EL (cell line): ENCODE measurements at regions not wholly inside any gene's neighbourhood (a gene's known extent, or its start where the extent isn't known, plus 50 kb on each side); places are given as distances from the start of the nearest gene placed in this dataset.

ENCODE experiments used
- DNase-seq: peaks from one replicate; pipeline ENCODE4 v3.0.0-alpha.2; 2016

DNA sequence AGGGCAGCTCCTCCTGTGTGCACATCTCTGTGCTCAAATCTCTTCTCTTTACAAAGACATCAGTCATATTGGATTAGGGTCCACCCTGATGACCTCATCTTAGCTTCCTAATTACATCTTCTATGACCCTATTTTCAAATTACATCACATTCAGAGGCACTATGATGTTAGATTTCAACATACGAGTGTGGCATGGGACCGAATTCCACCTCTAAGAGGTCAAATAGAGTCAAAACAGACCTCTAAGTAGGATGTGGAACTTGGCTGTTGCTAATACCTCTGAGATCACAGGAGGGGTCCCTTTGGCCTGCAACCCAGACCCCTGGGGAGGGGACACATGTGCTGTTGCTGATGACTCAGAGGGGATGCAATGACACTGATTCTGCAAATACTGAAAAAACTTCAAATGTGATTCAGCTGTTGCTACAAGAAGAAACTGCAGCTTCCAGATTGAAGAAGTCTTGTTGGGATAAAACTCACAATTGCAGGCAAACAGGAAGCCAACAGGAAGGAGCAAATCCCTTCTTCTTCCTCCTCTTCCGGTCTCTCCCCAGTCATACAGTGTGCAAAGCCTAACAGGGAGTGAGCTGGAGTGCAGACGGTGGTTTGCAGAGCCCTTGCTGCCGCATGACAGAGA lies 216.2 kb downstream of the MYLK4 start:
- no peak for DNase-seq

DNA sequence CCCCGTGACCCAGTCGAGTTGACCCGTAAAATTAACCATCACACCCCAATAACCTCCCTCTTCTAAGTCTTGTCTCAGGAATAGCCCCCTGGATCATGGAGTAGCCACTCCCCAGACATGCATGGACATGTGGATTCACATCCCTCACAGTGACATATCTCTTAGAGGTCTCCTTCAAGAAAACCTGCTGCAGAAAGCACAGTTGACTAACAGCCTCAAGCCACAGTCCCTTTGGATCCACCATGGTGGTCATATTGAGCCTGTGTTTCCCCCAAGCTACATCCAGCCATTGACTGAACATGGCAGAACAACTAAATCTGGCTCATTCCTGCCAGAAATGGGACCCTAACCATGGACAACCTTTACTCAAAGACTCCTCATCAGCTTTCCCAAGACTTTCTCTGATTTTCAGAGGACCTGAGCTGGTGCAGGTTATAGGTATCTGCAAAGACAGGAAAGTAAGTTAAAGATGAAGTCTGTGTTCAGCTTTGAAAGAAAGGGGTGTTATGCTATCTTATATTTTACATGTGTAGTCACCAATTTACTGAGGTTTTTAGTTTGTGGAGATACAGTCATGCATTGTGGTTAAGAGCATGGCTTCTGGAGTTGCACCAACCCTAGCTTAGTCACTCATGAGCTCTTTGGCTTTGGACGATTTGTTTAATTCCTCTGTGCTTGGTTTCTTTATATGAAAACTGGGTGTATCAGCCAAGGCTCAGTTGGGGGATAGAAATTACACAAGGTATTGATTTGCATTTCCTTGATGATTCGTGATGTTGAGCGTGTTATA lies 219.1 kb downstream of the MYLK4 start:
- peak; percentile 78 for DNase-seq

DNA sequence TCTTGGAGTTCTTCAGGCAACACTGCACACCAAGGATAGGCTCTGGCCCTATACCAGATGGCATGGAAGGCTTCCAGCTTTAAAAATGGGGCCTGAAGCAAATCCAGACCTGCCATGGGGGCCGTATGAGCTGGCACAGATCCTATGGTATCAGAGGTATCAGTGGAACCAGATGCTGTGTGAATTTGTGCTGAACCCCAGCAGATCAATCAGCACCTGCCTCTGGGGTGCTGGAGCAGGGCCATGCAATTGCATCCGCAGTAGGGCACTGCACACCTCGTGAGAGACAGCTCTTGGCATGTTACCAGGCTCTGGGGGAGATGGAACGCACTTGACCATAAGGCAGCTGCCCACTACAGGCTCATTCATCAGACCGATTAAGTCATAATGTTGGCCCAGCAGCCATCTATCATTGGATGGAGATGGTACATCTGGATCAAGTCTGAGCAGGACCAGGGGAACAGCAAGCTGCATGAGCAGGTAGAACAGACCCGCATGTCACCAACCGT lies 221.5 kb downstream of the MYLK4 start:
- DNase-seq, result no peak

DNA sequence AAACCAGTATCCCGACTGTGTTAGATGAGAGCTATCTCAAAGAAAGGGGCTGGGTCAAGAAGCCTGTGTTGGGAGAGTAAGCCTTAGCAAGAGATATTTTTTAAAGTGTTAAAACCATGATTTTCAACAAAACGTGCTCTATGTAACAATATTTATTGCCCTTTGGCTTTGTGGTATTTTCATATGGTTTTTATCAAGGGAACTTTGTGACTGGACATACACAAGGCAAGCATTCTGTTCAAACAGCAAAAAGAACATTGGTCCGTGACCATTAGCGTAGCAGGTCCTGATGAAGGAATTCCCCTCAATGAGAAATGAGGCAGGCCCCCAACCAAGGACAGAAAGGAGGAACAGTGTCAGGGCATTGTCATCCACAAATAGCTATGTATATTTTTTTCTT lies 222.6 kb downstream of the MYLK4 start:
- DNase-seq, result no peak

DNA sequence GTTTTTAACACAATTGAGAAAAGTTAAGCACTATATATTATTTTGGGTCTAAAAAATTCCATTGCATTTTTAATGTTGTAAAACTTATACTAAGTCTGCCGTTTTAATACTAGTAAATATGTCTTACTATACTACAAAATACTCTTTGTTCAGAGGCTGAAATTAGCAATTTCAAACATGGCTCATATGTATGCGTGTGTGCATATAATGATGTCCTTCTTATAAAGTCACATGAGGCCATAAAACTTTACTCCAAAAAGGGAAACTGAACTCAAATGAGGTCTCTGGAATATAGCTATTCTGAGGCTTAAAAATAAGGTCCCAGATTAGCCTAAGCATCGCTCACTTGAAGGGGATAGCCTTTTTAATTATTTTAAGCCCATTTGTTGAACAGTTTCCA lies 224.0 kb downstream of the MYLK4 start:
- no peak for DNase-seq

DNA sequence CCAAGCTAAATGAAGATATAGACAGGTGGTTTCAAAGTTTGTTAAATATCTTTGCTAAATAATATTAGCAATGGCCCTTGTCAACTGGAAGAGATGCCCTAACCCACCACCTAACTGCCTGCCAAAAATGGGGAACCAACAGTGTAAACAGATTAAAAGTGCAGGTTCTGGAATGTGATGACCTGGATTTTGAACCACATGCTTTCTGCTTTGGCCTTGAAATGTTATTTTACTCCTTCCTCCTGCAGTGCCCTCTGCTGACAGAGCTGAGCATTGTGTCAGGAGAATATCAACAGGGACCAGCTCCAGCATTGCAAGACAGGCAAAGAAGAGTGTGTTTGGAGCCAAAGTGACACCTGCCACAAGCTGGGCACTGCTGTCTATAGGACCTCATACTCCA lies 226.6 kb downstream of the MYLK4 start:
- DNase-seq, result no peak

DNA sequence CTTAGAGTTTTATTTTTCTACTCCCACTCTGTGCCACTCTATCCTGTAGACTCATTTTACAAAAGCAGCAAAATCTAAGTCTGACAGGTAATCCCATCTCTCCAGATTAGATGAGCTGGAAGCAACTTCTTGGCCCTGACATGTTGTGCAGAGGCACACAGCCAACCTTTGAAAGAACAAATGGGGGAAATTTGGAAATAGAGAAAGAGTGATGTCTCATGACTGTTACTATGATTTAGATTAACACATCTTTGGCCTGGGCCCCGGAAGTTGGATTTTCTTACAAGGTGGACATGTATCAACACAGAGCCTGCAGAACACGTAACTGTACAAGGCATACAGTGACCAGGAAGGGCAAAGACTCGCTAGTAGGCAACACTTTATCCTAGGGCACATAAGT lies 227.7 kb downstream of the MYLK4 start:
- no peak for DNase-seq

DNA sequence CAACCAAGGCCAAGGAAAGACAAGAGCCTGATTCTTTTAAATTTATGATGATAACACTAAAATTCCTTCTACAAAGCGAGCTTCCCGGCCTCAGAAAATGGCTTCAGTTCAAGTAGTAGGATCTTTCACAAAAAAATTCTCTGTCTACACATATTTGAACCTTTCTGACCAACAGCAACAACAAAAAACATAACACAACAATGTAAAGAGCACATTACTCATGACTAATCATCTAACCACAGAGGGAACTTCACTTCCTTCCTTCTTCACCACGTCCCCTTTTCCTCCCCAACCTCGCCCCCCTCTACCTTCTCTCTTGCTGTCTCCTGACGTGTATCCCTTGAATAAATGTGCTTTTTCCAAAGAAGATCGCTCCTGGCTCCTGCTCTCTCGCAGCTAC lies 228.2 kb downstream of the MYLK4 start:
- DNase-seq, result peak; percentile 61

DNA sequence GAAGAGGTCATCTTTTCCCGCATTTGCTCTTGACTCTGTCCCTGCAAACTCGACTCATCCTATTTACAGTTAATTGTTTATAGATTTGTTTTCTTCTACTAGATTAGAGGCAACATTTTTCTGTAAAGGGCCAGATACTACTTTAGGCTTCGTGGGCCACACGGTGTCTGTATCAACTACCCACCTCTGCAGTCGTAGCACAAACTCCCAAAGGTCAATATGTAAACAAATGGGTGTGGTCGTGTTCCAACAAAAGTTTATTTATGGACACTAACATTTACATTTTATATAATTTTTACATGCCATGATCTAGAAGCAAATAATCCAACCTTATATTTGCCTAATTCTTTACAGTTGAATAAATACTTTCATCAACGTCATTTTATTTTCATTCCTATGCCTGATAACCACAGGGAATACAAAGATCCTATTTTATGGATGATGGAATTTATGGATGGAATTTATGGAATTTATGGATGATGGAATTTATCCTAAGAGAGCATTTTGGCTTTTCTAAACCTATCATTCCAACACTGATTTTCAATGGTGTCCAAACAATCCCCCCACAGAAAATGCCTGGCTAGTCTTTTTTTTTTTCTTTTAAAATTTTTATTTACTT lies 232.8 kb downstream of the MYLK4 start:
- no peak for DNase-seq

DNA sequence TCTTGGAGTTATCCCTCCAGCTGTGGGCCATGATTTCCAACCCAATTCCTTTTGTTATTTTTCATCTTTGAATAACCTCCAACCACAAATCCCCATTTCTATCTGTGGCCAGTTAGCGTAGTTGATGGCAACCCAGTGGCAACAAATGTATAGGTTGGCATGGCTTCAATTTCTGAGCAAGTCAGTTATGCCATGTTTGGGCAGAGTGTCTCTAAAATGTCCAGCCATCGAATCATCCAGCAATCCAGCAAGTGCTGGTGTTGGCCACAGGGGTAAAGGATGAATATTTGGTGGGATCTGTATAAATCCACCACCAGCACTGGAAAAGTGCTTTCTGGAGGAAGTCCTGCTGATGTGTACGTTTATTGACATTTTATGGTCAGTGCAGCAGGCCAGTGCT lies 233.3 kb downstream of the MYLK4 start:
- DNase-seq, result no peak

DNA sequence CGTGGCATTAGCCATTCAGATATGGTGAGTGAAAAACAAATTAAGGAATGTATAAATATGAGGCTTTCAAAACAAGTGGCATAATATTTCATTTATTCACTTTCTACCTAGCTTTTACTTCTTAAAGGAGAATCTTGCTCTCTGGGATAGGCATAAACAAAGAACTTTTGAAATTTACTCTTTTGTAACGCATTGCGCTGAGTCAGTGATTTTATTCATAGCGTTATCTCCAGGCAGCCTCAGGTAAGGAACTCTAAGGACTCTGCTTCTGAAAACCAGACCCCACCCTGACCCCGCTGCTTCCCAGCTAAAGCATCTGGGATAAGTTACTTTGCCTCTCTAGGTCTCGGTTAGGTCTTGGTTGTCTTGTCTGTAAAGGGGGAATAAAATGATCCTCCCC lies 234.7 kb downstream of the MYLK4 start:
- DNase-seq, result no peak

DNA sequence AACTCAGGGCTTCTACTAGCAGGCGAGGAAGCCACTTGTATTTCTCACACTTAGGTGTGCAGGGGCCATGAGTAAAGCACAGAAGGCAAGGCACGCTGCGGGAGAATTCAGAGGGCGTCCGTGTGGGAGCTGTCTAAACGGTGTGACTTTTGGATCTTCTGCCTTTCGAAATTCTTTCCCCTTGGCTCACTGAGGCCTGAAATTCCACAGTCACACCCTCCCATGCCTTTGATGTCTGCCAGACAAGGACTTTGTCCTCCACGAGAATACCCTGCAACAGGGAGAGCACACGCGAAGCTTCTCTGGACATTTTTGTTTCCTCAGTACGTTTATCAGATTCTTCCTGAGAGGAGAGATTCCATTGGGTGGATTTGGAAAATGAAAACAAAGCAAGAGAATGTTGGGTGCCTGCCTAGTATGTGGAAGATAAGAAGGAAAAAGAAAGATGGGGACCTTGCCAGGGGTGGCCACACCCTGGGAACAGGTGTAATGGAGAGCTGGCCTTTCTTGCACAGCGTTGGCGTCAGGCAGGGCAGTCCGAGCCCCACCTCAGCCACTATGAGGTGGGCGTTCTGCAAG lies 235.7 kb downstream of the MYLK4 start:
- DNase-seq, result no peak

DNA sequence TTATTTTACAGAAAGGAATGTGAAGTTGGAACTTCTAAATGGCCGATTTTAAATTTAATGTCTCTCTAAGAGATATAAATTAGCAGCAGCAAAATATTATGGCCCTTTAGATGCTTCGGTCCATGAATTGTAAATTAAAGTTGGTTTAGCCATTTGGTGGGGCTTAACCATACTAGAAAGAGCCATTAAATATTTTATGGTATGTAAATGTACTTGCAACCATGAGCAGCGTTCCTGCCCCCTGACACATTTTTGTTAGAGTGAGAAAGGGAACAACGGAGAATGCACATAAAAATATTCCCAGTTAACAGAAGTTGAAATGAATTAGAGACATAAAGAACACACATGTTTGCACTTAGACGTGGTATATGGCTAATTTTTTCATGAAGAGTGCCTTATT lies 237.9 kb downstream of the MYLK4 start:
- DNase-seq, result no peak

DNA sequence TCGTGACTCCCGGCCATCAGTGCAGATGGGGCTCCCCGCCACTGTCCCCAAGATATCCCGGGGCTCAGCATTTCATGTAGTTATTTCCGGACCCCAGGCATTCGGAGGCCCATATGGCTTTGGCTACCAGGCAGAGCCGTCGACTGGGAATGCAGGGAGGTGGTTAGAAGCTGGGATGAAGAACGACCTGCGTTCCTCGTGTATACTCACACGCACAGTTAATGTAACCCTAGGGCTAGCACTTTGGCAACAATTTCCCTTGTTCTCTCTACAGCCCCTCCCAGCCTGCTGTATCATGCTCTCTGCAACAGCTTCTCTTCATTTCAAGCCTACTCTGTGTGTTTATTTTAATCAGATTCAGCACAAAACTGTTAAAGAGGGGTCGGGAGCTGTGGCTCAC lies 240.4 kb downstream of the MYLK4 start:
- no peak for DNase-seq

DNA sequence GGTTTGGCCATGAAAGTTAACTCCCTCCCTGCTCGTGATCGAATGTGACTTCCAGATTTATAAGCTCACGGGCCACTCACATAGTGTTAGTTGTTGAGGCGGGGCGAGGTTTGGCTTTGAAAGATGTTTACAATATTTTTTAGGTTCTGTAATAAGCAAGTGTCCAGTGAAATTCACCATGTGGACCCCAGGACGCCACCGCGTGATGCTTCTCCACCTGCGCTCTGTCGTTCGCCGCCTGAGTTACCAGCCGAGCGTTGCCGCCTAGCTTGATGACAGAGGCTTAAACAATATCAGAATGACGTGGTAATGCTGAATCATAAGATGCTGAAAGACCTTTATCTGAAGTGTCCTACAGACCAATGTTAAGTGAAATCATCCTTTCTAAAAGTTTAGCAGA lies 241.0 kb downstream of the MYLK4 start:
- no peak for DNase-seq

DNA sequence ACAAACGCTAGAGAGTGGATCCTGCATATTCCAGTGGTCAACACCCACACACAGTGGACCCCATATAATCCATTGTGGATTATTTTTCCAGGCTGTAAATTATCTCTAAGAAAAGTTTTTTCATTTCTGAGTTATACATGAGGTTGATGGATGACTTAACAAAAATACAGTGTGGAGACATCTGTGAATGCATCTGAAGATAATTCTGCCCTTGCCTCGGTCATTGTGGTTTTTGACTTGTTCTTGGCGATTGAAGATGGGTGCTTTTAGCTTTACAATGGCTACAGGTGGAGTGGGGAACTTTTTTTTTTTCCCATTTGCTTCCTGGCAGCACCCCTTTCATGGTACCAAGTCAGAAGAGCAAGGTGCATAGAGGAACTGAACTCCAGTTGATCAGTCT lies 242.7 kb downstream of the MYLK4 start:
- no peak for DNase-seq

DNA sequence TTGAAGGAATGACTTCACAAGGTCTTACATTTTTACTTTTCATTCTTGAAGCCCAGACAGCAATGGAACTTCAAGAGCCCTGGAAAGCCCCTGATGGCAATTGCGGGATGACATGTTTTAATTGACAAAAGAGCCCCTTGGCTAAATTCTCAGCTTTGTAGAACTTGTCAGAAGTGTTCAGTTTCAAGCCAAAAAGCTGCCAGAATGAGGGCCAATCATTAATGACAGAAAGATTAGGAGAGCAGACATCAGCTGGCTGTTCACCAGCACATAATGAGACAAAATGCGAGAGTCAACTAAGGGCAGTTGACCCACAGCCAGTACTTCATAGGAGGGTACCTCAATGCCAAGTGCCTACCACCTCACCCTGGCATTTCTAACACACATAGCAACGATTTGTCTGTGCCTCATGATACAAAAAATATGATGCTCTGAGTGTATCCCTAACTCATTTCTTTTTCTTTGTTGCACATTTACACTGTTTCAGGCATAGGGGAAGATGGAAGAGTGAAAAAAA lies 243.1 kb downstream of the MYLK4 start:
- no peak for DNase-seq

DNA sequence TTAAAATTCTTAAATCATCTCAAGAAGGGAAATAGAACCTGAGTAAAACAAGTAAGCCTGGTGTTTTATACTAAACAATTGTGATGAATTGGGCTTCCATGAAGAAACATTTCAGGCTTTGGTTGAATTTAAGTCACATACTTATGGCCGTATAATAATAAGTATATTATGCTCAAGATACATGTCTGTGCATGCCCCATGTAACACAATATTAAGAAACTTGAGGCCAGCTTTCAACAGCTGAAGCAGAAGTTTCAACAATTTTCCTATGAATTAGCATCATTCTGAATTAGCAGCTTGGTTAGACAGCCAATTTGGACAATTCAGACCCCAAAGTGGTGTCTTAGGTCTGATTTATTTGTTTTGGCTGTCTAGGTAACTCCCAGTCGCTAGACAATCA lies 243.7 kb downstream of the MYLK4 start:
- no peak for DNase-seq

DNA sequence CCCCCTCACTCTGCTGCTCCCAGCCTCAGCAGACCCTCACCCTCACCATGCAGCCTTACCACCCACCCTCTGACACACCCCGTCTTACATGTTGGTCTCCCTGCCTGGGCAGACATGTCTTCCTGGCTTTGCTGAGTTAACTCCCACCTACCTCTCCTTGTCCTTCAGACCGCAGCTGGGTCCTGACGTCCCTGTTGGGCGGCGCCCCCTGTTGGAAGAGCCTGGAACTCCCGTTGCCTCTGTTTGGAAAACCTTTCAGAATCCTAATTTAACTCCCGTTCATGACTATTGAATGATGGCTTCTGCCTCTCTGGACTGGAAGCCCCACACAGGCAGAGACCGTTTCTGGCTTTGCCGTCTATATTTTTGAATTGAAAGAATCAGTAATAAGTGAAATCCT lies 245.1 kb downstream of the MYLK4 start:
- no peak for DNase-seq

DNA sequence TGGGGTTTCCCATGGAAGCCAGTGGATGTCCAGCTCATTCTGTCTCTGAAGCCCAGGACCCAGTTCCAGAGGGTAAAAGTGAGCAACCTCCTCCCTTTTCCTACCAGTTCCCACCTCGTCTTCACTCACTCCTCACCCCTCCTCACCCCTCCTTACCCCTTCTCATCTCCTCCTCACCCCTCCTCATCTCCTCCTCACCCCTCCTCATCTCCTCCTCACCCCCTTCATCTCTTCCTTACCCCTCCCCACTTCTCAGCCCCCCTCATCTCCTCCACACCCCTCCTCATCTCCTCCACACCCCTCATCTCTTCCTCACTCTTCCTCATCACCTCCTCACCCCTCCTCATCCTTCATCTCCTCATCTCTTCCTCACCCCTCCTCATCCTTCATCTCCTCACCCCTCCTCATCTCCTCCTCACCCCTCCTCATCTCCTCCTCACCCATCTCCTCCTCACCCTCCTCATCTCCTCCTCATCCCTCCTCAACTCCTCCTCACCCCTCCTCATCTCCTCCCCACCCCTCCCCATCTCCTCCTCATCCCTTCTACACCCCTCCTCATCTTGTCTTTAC lies 246.1 kb downstream of the MYLK4 start:
- DNase-seq, result no peak

DNA sequence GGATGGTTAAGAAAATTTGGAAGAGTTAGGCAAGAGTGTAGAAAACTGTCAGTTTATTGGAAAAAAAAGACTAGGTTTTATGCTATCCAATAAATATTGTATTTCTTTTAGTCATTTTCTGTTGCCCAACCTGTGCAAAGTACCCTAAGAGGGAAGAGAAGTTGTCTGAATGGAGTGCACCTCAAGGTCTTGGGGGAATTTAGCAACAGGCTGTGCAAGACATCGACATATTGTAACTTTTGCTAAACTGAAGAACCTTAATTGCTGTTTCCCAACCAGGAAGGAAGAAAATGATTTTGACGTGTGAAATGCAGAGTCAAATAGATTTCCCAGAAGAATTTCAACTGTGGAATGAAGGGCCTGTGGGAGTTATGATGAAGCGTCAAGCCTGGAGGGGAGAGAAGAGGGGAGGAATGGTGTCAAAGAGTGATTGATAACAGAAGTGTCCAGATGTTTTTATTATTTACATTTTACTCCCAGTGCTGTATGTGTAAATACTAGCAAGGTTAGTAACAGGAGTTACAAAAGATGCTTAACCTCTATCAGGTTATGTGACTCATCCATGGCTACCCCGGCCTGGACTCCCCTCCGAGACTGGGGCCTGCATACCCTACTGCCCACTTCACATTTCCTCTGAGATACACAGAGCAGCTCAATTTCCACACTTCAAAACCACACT lies 246.8 kb downstream of the MYLK4 start:
- DNase-seq, result peak; percentile 21

DNA sequence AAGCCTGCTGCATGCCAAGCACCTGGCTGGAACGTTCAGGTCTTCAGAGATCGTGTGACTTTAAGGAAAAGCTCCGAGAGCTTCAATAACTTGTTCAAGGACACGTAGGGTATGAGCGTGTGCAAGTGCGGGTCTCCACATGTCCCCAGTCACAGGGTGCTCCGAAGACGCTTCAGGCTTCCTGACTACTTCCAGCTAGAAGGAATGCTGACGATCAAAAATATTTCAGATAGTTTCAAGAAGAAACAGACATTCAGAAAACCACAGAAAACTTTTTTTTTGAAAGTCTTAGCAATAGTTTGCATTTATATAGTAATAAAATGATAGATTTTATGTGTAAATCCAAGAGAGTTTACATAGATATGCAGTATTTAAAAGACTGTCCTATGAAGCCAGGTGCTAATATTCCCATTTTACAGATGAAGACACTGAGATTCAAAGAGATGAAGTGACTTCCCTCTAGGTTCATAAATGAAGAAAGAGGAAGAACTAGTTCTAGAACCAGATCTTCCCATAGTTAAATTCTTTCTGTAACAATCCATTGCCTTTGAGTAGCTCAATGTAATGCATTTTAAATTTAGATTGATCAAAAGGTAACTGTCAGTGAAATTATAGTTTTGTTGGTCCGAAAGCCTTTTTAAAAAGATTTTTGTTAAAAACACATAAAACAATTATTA lies 247.6 kb downstream of the MYLK4 start:
- no peak for DNase-seq
